ENCODE measurements at regions not wholly inside any gene's neighbourhood (a gene's known extent, or its start where the extent isn't known, plus 50 kb on each side); places are given as distances from the start of the nearest gene placed in this dataset.

- Histone ChIP-seq H3K27ac (ENCODE audit: low read depth in 2 of 2, low read length in 2 of 2) (no peak overlapping the region), H3K4me1 (ENCODE audit: control insufficient read depth in 2 of 3, insufficient read depth in 2 of 3, low read depth in 1 of 3, low read length in 3 of 3) (no peaks in the 10 kb centered on the region), H3K27me3 (ENCODE audit: control insufficient read depth, insufficient read depth, low read length) (no peaks in the 10 kb centered on the region), H3K9me3 (ENCODE audit: control insufficient read depth in 2 of 3, insufficient read depth in 1 of 3, low read length in 3 of 3) (no peaks in the 10 kb centered on the region), H3K9ac (ENCODE audit: low read length in 3 of 3) (no peak overlapping the region), H3K4me3 (ENCODE audit: low read length in 3 of 3) (no peak overlapping the region), H3K36me3 (ENCODE audit: control insufficient read depth in 2 of 3, insufficient read depth in 3 of 3, low read length in 3 of 3) (no peaks in the 10 kb centered on the region)
- FAIRE-seq: no peak
- DNase-seq: peak in 1 of 5 donors; percentile 16
- intact Hi-C loops (cut with DNase I): no loop called here
- no peak for TF ChIP-seq CTCF (IDR thresholded peaks at IDR 0.05; ENCODE audit: borderline replicate concordance, extremely low read depth, insufficient read depth)
Measured at GRCh38 chr10:89095701-89096391, 105.2 kb downstream of the FAS start.

GRCh38 chr10:89093728-89094127 lies 103.1 kb downstream of the FAS start:
- Histone ChIP-seq H3K27me3 (ENCODE audit: control insufficient read depth, insufficient read depth, low read length) (no peaks in the 10 kb centered on the region), H3K9me3 (ENCODE audit: control insufficient read depth in 2 of 3, insufficient read depth in 1 of 3, low read length in 3 of 3) (no peaks in the 10 kb centered on the region), H3K27ac (ENCODE audit: low read depth in 2 of 2, low read length in 2 of 2) (no peak overlapping the region), H3K36me3 (ENCODE audit: control insufficient read depth in 2 of 3, insufficient read depth in 3 of 3, low read length in 3 of 3) (no peaks in the 10 kb centered on the region), H3K4me1 (ENCODE audit: control insufficient read depth in 2 of 3, insufficient read depth in 2 of 3, low read depth in 1 of 3, low read length in 3 of 3) (no peaks in the 10 kb centered on the region), H3K4me3 (ENCODE audit: low read length in 3 of 3) (no peak overlapping the region), H3K9ac (ENCODE audit: low read length in 3 of 3) (no peak overlapping the region)
- FAIRE-seq (no peak), DNase-seq (no peak)
- TF ChIP-seq CTCF (IDR thresholded peaks at IDR 0.05; ENCODE audit: borderline replicate concordance, extremely low read depth, insufficient read depth): no peak
- intact Hi-C loops (cut with DNase I): no loop called here

GRCh38 chr10:89092981-89093380 lies 102.4 kb downstream of the FAS start:
- no peak for TF ChIP-seq CTCF (IDR thresholded peaks at IDR 0.05; ENCODE audit: borderline replicate concordance, extremely low read depth, insufficient read depth)
- Histone ChIP-seq H3K9ac (ENCODE audit: low read length in 3 of 3) (no peak overlapping the region), H3K27ac (ENCODE audit: low read depth in 2 of 2, low read length in 2 of 2) (no peak overlapping the region), H3K36me3 (ENCODE audit: control insufficient read depth in 2 of 3, insufficient read depth in 3 of 3, low read length in 3 of 3) (no peaks in the 10 kb centered on the region), H3K27me3 (ENCODE audit: control insufficient read depth, insufficient read depth, low read length) (no peaks in the 10 kb centered on the region), H3K4me1 (ENCODE audit: control insufficient read depth in 2 of 3, insufficient read depth in 2 of 3, low read depth in 1 of 3, low read length in 3 of 3) (no peaks in the 10 kb centered on the region), H3K9me3 (ENCODE audit: control insufficient read depth in 2 of 3, insufficient read depth in 1 of 3, low read length in 3 of 3) (no peaks in the 10 kb centered on the region), H3K4me3 (ENCODE audit: low read length in 3 of 3) (no peak overlapping the region)
- intact Hi-C loops (cut with DNase I): no loop called here
- DNase-seq (no peak), FAIRE-seq (no peak)

- H3K9ac ChIP-seq (ENCODE audit: low read length in 3 of 3): no peak overlapping the region
- TF ChIP-seq CTCF (IDR thresholded peaks at IDR 0.05; ENCODE audit: borderline replicate concordance, extremely low read depth, insufficient read depth): no peak
- no peaks in the 10 kb centered on the region for H3K4me1 ChIP-seq (ENCODE audit: control insufficient read depth in 2 of 3, insufficient read depth in 2 of 3, low read depth in 1 of 3, low read length in 3 of 3)
- intact Hi-C loops (cut with DNase I): no loop called here
- no peak overlapping the region for H3K27ac ChIP-seq (ENCODE audit: low read depth in 2 of 2, low read length in 2 of 2)
- H3K27me3 ChIP-seq (ENCODE audit: control insufficient read depth, insufficient read depth, low read length): no peaks in the 10 kb centered on the region
- H3K36me3 ChIP-seq (ENCODE audit: control insufficient read depth in 2 of 3, insufficient read depth in 3 of 3, low read length in 3 of 3): no peaks in the 10 kb centered on the region
- no peak overlapping the region for H3K4me3 ChIP-seq (ENCODE audit: low read length in 3 of 3)
- no peak for FAIRE-seq
- no peaks in the 10 kb centered on the region for H3K9me3 ChIP-seq (ENCODE audit: control insufficient read depth in 2 of 3, insufficient read depth in 1 of 3, low read length in 3 of 3)
- no peak for DNase-seq
Measured at GRCh38 chr10:89092439-89092838, 101.8 kb downstream of the FAS start.
